ENCODE measurements at regions not wholly inside any gene's neighbourhood (a gene's known extent, or its start where the extent isn't known, plus 50 kb on each side); places are given as distances from the start of the nearest gene placed in this dataset.
"Not testable (repeated sequence)": the region's sequence is repeated elsewhere in the genome, so short reads cannot be mapped to it uniquely, and the experiment has no call there.

- ATAC-seq (no peak), DNase-seq (no peak)
- Histone ChIP-seq H3K4me3 (no peak overlapping the region), H3K27me3 (no peaks in the 10 kb centered on the region), H3K9me3 (no peaks in the 10 kb centered on the region), H3K27ac (no peak overlapping the region), H3K4me1 (peaks cover 0 to 12% of the 10 kb centered on the region in 2 donors), H3K36me3 (no peaks in the 10 kb centered on the region)
- intact Hi-C loops (cut with DNase I) = no loop called here
- no peak for TF ChIP-seq CTCF (IDR thresholded peaks at IDR 0.05)
Measured at GRCh38 chr4:82282875-82283274, 90.9 kb downstream of the HNRNPD start.

GRCh38 chr4:82279550-82279949 lies 94.2 kb downstream of the HNRNPD start:
- H3K27me3 ChIP-seq; H3K4me3 ChIP-seq; H3K36me3 ChIP-seq; H3K4me1 ChIP-seq; DNase-seq; H3K27ac ChIP-seq; H3K9me3 ChIP-seq; intact Hi-C loops (cut with DNase I); ATAC-seq: not testable (repeated sequence)

GRCh38 chr4:82276332-82276640 lies 97.5 kb downstream of the HNRNPD start:
- no peak overlapping the region for H3K27ac ChIP-seq
- H3K4me3 ChIP-seq = no peak overlapping the region
- no peaks in the 10 kb centered on the region for H3K36me3 ChIP-seq
- H3K27me3 ChIP-seq = no peaks in the 10 kb centered on the region
- no peaks in the 10 kb centered on the region for H3K9me3 ChIP-seq
- no peak for ATAC-seq
- H3K4me1 ChIP-seq = no peaks in the 10 kb centered on the region
- DNase-seq = no peak
- no peak for TF ChIP-seq CTCF (IDR thresholded peaks at IDR 0.05)
- intact Hi-C loops (cut with DNase I) = no loop called here

- DNase-seq (no peak), ATAC-seq (no peak)
- no peak overlapping the region for H3K4me3 ChIP-seq
- no peaks in the 10 kb centered on the region for H3K27me3 ChIP-seq
- intact Hi-C loops (cut with DNase I) = no loop called here
- no peak for TF ChIP-seq CTCF (IDR thresholded peaks at IDR 0.05)
- H3K36me3 ChIP-seq = no peaks in the 10 kb centered on the region
- H3K4me1 ChIP-seq = no peaks in the 10 kb centered on the region
- no peak overlapping the region for H3K27ac ChIP-seq
- no peaks in the 10 kb centered on the region for H3K9me3 ChIP-seq
Measured at GRCh38 chr4:82275431-82276331, 98.1 kb downstream of the HNRNPD start.

- not testable (repeated sequence) for H3K27ac ChIP-seq, DNase-seq
Measured at GRCh38 chr4:82274700-82275099, 99.1 kb downstream of the HNRNPD start.

GRCh38 chr4:82272523-82272922 lies 101.3 kb downstream of the HNRNPD start:
- DNase-seq; ATAC-seq; H3K27me3 ChIP-seq; H3K9me3 ChIP-seq; intact Hi-C loops (cut with DNase I); H3K36me3 ChIP-seq; H3K27ac ChIP-seq; H3K4me3 ChIP-seq: not testable (repeated sequence)
- peaks cover 3 to 12% of the 10 kb centered on the region in 2 donors for H3K4me1 ChIP-seq

More at GRCh38 chr4:82274700-82275099, 99.1 kb downstream of the HNRNPD start:
- H3K4me3 ChIP-seq; ATAC-seq; H3K27me3 ChIP-seq; H3K9me3 ChIP-seq; H3K4me1 ChIP-seq; H3K36me3 ChIP-seq; intact Hi-C loops (cut with DNase I): not testable (repeated sequence)

GRCh38 chr4:82271915-82272480 lies 101.8 kb downstream of the HNRNPD start:
- DNase-seq (peak in 1 of 4 donors; percentile 36), ATAC-seq (peak; percentile 23)
- H3K36me3 ChIP-seq; intact Hi-C loops (cut with DNase I); H3K27ac ChIP-seq; H3K4me3 ChIP-seq; H3K27me3 ChIP-seq; H3K9me3 ChIP-seq: not testable (repeated sequence)
- H3K4me1 ChIP-seq = peaks cover 3 to 14% of the 10 kb centered on the region in 2 donors
